CD8-positive, alpha-beta memory T cell (primary cell): ENCODE measurements at regions not wholly inside any gene's neighbourhood (a gene's known extent, or its start where the extent isn't known, plus 50 kb on each side); places are given as distances from the start of the nearest gene placed in this dataset.

ENCODE experiments used
- CTCF ChIA-PET: fragments of 350-600 bp; sonication (Branson Sonifier 250); formaldehyde crosslinking; loops from one replicate; lab custom pipeline; 2021; ENCODE audit warnings: antibody characterized with exemption; lab: Charles Lee
- POLR2A ChIA-PET: fragments of 350-600 bp; sonication (Branson Sonifier 250); formaldehyde crosslinking; loops from one replicate; lab custom pipeline; 2021; ENCODE audit warnings: antibody characterized with exemption; lab: Charles Lee
- DNase-seq, 5 donors: peaks; one replicate each; pipeline versions ENCODE4 v3.0.0 to v3.0.0-alpha.2; 2020 to 2022; ENCODE audit warnings: mixed read lengths in 1 of 5
- H3K27ac ChIP-seq: one replicate; pipeline ENCODE4 v1.7.0; 2013; ENCODE audit warnings: low read depth, mild to moderate bottlenecking, low read length, moderate library complexity
- H3K27me3 ChIP-seq: 2 replicates; pipeline ENCODE4 v1.7.0; 2013; ENCODE audit warnings: low read length, mild to moderate bottlenecking; ENCODE audit not compliant: insufficient read depth, poor library complexity, severe bottlenecking
- H3K36me3 ChIP-seq: 2 replicates; pipeline ENCODE4 v1.7.0; 2013; ENCODE audit warnings: mild to moderate bottlenecking, low read length, moderate library complexity; ENCODE audit not compliant: insufficient read depth
- H3K4me1 ChIP-seq: 2 replicates; pipeline ENCODE4 v1.7.0; 2013; ENCODE audit warnings: mild to moderate bottlenecking, low read length, moderate library complexity; ENCODE audit not compliant: insufficient read depth
- H3K4me3 ChIP-seq: 2 replicates; pipeline ENCODE4 v1.7.0; 2013; ENCODE audit warnings: mild to moderate bottlenecking, low read length
- H3K9me3 ChIP-seq: 2 replicates; pipeline ENCODE4 v1.7.0; 2013; ENCODE audit warnings: mild to moderate bottlenecking, low read length
- H3K27ac Mint-ChIP-seq, 8 donors: one replicate each; pipeline ENCODE4 v1.8.0; 2020 to 2021; ENCODE audit warnings: mixed read lengths in 8 of 8, mild to moderate bottlenecking in 6 of 8, inconsistent platforms in 3 of 8, moderate library complexity in 3 of 8
- H3K27me3 Mint-ChIP-seq, 2 donors: one replicate each; pipeline ENCODE4 v1.8.0; 2020 to 2021; ENCODE audit warnings: mixed read lengths in 2 of 2, mild to moderate bottlenecking in 1 of 2, moderate library complexity in 1 of 2
- H3K36me3 Mint-ChIP-seq, 3 donors: one replicate each; pipeline ENCODE4 v1.8.0; 2020 to 2021; ENCODE audit warnings: mixed read lengths in 3 of 3, inconsistent platforms in 1 of 3, mild to moderate bottlenecking in 1 of 3
- H3K4me1 Mint-ChIP-seq, 3 donors: one replicate each; pipeline ENCODE4 v1.8.0; 2020 to 2021; ENCODE audit warnings: mixed read lengths in 3 of 3, inconsistent platforms in 1 of 3, mild to moderate bottlenecking in 1 of 3
- H3K4me3 Mint-ChIP-seq, 7 donors: one replicate each; pipeline ENCODE4 v1.8.0; 2020 to 2021; ENCODE audit warnings: mixed read lengths in 7 of 7, mild to moderate bottlenecking in 6 of 7, moderate library complexity in 4 of 7, inconsistent platforms in 2 of 7
- H3K9me3 Mint-ChIP-seq, 5 donors: one replicate each; pipeline ENCODE4 v1.8.0; 2020 to 2022; ENCODE audit warnings: mixed read lengths in 5 of 5, mild to moderate bottlenecking in 3 of 5, moderate library complexity in 2 of 5, inconsistent platforms in 1 of 5

DNA sequence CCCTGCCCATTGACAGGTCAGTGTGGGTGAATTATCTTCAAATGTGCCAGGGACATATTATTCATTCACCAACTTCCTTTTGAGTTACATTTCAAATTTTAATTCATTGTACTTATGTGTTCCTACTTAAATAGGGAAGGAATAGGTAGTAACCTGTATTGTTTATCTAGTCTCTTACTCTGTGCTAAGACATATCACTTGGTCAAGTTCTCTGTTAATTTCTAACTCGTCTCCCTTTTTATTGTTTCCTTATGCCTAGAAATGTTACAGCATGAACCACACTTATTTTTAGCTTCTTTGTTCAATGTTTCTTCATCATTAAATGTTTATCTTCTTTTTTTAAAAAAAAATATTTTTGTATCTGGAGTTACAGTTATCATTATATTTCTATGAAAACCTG is 151.9 kb downstream of the HAUS1 start:
- Mint-ChIP-seq H3K4me1 (peaks cover 26 to 65% (median 52%) of the 10 kb centered on the region in 3 donors), H3K36me3 (peaks cover 9 to 57% (median 20%) of the 10 kb centered on the region in 3 donors), H3K9me3 (no peaks in the 10 kb centered on the region), H3K27me3 (no peaks in the 10 kb centered on the region), H3K4me3 (no peak overlapping the region), H3K27ac (peak overlapping the region in 3 of 8 donors; percentile 35 to 57 (median 42))
- CTCF ChIA-PET = interaction anchor here (0.8 kb wide), 1 partner anchor 82 kb away, joined by 3 read pairs; a partner anchor contains a TSS
- Histone ChIP-seq H3K4me1 (peaks cover 5% of the 10 kb centered on the region), H3K27ac (no peak overlapping the region), H3K4me3 (no peak overlapping the region), H3K9me3 (no peaks in the 10 kb centered on the region), H3K27me3 (no peaks in the 10 kb centered on the region), H3K36me3 (peaks cover 4% of the 10 kb centered on the region)
- POLR2A ChIA-PET = no interaction called here
- DNase-seq = no peak

DNA sequence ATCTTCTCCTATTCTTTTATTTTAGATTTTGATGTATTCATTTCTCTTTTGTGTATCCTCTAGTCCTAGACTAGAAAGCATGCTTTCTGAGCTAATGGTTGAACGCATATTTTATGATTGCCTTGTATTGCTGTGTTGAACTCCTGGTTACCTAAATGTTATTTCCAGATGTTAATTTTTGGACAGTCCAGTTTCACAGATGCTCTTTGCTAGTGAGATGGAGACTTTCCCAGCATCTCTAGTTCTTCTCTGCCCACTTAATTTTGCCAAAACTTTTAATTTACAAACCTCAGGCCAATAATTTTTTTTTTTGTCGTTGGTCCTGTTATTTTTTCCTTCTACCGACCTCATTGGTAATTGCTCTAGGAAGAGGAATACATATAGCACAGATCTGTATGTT is 153.2 kb downstream of the HAUS1 start:
- ChIA-PET POLR2A (no interaction called here), CTCF (no interaction called here)
- no peak overlapping the region for H3K27ac ChIP-seq
- peaks cover 9 to 68% (median 21%) of the 10 kb centered on the region in 3 donors for H3K36me3 Mint-ChIP-seq
- H3K27ac Mint-ChIP-seq = peak overlapping the region in 3 of 8 donors; percentile 7 to 21 (median 7)
- H3K9me3 Mint-ChIP-seq = no peaks in the 10 kb centered on the region
- H3K4me3 ChIP-seq = no peak overlapping the region
- no peak overlapping the region for H3K4me3 Mint-ChIP-seq
- no peaks in the 10 kb centered on the region for H3K27me3 ChIP-seq
- peaks cover 30 to 71% (median 60%) of the 10 kb centered on the region in 3 donors for H3K4me1 Mint-ChIP-seq
- H3K4me1 ChIP-seq = no peaks in the 10 kb centered on the region
- H3K9me3 ChIP-seq = no peaks in the 10 kb centered on the region
- DNase-seq = no peak
- H3K36me3 ChIP-seq = peaks cover 9% of the 10 kb centered on the region
- H3K27me3 Mint-ChIP-seq = no peaks in the 10 kb centered on the region

DNA sequence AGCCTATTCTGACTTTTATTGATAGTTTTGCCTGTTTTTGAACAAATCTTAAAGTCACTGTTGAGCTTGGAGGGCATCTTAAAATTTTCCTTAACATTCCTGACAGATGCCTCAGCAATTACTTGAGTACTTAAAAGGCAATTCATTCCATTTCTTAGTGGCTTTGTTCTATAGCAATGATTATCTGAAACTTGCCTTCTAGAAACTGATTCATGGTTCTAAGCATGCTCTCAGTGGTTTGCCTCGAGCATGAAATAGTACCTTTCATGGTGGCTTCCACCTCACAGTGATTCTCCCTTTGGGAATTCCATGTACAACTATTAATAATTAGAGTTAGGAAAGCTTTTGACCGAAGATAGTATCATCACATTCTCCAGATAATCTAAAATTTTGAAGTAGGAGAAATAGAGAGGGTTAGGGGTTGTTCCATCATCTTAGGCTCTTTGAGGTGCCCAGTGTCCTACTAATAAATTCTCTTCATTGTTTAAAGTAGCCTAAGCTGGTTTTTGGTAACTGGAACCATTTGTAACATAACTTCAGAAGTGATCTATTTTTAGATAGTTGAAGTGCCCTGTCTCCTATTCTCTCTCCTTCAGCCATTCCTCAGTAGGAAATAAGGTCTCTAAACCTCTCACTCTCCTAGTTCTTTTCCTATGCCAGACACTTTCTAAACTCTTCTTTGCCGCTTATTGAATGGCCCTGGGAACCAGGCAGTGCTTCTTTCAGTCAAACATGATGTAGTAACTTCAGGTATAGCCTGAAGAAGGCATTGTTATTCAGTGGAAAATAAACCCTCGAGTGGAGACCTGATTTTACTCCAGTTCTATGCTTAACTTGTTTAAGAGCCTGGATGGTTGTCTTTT is 156.1 kb downstream of the HAUS1 start:
- Mint-ChIP-seq H3K4me1 (peaks cover 48 to 75% (median 68%) of the 10 kb centered on the region in 3 donors), H3K27ac (peak overlapping the region in 4 of 8 donors; percentile 0 to 33 (median 10)), H3K36me3 (peaks cover 9 to 75% (median 24%) of the 10 kb centered on the region in 3 donors), H3K4me3 (no peak overlapping the region), H3K9me3 (no peaks in the 10 kb centered on the region), H3K27me3 (no peaks in the 10 kb centered on the region)
- Histone ChIP-seq H3K4me3 (no peak overlapping the region), H3K27me3 (no peaks in the 10 kb centered on the region), H3K9me3 (no peaks in the 10 kb centered on the region), H3K27ac (no peak overlapping the region), H3K4me1 (no peaks in the 10 kb centered on the region), H3K36me3 (peaks cover 19% of the 10 kb centered on the region)
- DNase-seq = no peak
- ChIA-PET POLR2A (no interaction called here), CTCF (interaction anchor here (1.2 to 1.3 kb wide), 2 partner anchors 16 to 20 kb away, joined by 3 read pairs; no protein-coding TSS in a partner anchor)

DNA sequence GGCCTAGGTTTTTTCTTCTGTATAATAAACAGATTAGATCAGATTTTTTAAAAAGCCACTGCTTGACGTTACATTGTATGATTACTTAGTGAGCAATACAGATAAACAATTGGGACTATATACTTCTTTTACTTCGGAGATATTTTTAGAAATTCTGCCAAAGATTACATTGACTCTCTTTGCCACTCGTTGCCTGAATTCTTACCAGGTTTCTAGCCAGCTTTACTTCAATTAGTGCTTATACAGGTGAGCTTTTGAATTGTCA is 156.6 kb downstream of the HAUS1 start:
- CTCF ChIA-PET = interaction anchor here (1.2 to 1.3 kb wide), 2 partner anchors 15 to 20 kb away, joined by 3 read pairs; no protein-coding TSS in a partner anchor
- Mint-ChIP-seq H3K4me3 (no peak overlapping the region), H3K9me3 (no peaks in the 10 kb centered on the region), H3K27me3 (no peaks in the 10 kb centered on the region), H3K4me1 (peaks cover 49 to 73% (median 68%) of the 10 kb centered on the region in 3 donors), H3K36me3 (peaks cover 9 to 78% (median 25%) of the 10 kb centered on the region in 3 donors), H3K27ac (peak overlapping the region in 1 of 8 donors; percentile 26)
- no peaks in the 10 kb centered on the region for H3K27me3 ChIP-seq
- no peak overlapping the region for H3K27ac ChIP-seq
- H3K4me3 ChIP-seq = no peak overlapping the region
- peaks cover 19% of the 10 kb centered on the region for H3K36me3 ChIP-seq
- DNase-seq = no peak
- H3K4me1 ChIP-seq = no peaks in the 10 kb centered on the region
- no peaks in the 10 kb centered on the region for H3K9me3 ChIP-seq
- POLR2A ChIA-PET = no interaction called here

DNA sequence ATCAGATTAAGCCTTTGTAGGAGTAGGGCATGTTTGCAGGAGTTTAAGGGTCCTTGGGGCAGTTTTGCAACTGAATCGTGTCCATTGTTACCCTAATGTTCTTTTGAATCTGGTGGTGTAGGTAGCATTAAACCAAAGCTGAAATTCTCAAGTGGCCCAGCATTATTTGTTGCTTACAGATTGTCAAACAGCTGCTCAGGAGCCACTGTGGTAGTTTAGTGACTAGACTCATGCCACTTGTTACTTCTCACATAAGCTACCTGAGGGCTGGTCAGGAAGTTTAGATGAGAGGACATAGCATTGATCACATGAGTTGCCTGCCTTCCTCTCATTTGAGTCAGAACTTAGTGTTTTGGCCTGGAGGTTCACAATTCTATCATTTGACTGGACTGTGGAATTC is 157.6 kb downstream of the HAUS1 start:
- Mint-ChIP-seq H3K27me3 (no peaks in the 10 kb centered on the region), H3K9me3 (no peaks in the 10 kb centered on the region), H3K4me3 (no peak overlapping the region), H3K27ac (no peak overlapping the region), H3K36me3 (peaks cover 7 to 76% (median 24%) of the 10 kb centered on the region in 3 donors), H3K4me1 (peaks cover 45 to 64% (median 60%) of the 10 kb centered on the region in 3 donors)
- Histone ChIP-seq H3K4me1 (no peaks in the 10 kb centered on the region), H3K4me3 (no peak overlapping the region), H3K27ac (no peak overlapping the region), H3K36me3 (peaks cover 19% of the 10 kb centered on the region), H3K27me3 (no peaks in the 10 kb centered on the region), H3K9me3 (no peaks in the 10 kb centered on the region)
- no peak for DNase-seq
- CTCF ChIA-PET = no interaction called here
- POLR2A ChIA-PET = no interaction called here

DNA sequence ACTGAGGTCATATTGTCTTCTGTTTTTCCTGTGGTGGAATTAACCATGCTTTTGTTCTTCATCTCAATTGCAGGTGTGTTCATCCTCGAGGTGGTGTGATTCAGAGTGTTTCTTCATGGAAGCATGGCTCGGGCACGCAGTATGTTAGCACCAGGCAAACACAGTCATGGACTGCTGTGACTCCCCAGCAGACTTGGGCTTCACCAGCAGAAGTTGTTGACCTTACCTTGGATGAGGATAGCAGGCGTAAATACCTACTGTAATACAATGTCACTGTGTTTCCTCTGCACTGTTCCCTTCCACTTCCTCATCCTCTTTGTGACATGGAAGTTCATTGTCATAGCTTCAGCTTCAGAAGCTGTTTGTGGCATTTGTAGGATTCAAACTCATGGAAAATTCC is 158.7 kb downstream of the HAUS1 start:
- Histone ChIP-seq H3K9me3 (no peaks in the 10 kb centered on the region), H3K4me1 (no peaks in the 10 kb centered on the region), H3K27me3 (no peaks in the 10 kb centered on the region), H3K36me3 (peaks cover 19% of the 10 kb centered on the region), H3K27ac (no peak overlapping the region), H3K4me3 (no peak overlapping the region)
- H3K27ac Mint-ChIP-seq = peak overlapping the region in 4 of 8 donors; percentile 23 to 76 (median 72)
- no peak for DNase-seq
- H3K4me3 Mint-ChIP-seq = no peak overlapping the region
- H3K9me3 Mint-ChIP-seq = no peaks in the 10 kb centered on the region
- POLR2A ChIA-PET = no interaction called here
- H3K4me1 Mint-ChIP-seq = peaks cover 38 to 55% (median 52%) of the 10 kb centered on the region in 3 donors
- peaks cover 0 to 75% (median 22%) of the 10 kb centered on the region in 3 donors for H3K36me3 Mint-ChIP-seq
- CTCF ChIA-PET = interaction anchor here (0.8 kb wide), 1 partner anchor 16 kb away, joined by 3 read pairs; no protein-coding TSS in a partner anchor
- no peaks in the 10 kb centered on the region for H3K27me3 Mint-ChIP-seq

DNA sequence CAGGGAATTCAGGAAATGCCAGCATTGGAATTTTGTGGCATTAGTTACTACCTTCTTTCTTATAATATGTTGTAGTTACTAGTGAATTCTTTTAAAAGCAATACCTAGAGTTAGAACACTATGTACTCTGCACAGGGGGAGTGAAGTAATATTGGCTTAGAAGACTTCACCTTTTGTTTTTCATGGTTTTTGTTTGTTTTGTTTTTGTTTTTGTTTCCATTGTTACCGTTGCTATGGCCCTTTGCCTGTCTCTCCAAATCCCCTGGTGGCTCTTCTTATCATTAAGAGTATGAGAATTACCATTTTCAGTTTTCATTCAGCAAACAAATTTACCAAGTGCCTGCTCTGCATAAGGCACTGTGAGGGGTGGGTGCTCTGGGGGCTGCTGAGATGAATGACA is 160.1 kb downstream of the HAUS1 start:
- DNase-seq = peak in 2 of 5 donors; percentile 4 to 35
- H3K4me3 ChIP-seq = no peak overlapping the region
- ChIA-PET POLR2A (no interaction called here), CTCF (no interaction called here)
- no peaks in the 10 kb centered on the region for H3K9me3 ChIP-seq
- Mint-ChIP-seq H3K4me3 (no peak overlapping the region), H3K27ac (peak overlapping the region in 5 of 8 donors; percentile 7 to 54 (median 38)), H3K4me1 (peaks cover 39 to 55% (median 52%) of the 10 kb centered on the region in 3 donors), H3K27me3 (no peaks in the 10 kb centered on the region), H3K9me3 (no peaks in the 10 kb centered on the region), H3K36me3 (peaks cover 0 to 85% (median 24%) of the 10 kb centered on the region in 3 donors)
- no peak overlapping the region for H3K27ac ChIP-seq
- no peaks in the 10 kb centered on the region for H3K27me3 ChIP-seq
- peaks cover 19% of the 10 kb centered on the region for H3K36me3 ChIP-seq
- H3K4me1 ChIP-seq = no peaks in the 10 kb centered on the region
